PFSK-1 (cell line): ENCODE measurements at regions not wholly inside any gene's neighbourhood (a gene's known extent, or its start where the extent isn't known, plus 50 kb on each side); places are given as distances from the start of the nearest gene placed in this dataset.

Experiments
- FOXP2 ChIP-seq: optimal IDR thresholded peaks from 2 replicates; pipeline ENCODE3; 2011; ENCODE audit warnings: borderline replicate concordance, control low read depth, inconsistent platforms; ENCODE audit not compliant: insufficient read depth; ENCODE audit errors: extremely low read length, extremely low read depth
- POLR2AphosphoS5 ChIP-seq: IDR thresholded peaks from 2 replicates; pipeline ENCODE4 v1.6.1; 2012; ENCODE audit warnings: low read depth, mild to moderate bottlenecking, control low read depth, low read length, moderate library complexity
- REST ChIP-seq, 2 experiments: IDR thresholded peaks; 2 replicates each; pipeline versions ENCODE4 v1.6.1 to v1.8.0; 2011 to 2012; ENCODE audit warnings: low read depth in 2 of 2, low read length in 2 of 2, control low read depth in 1 of 2, inconsistent platforms in 1 of 2, mild to moderate bottlenecking in 1 of 2, moderate library complexity in 1 of 2; ENCODE audit not compliant: insufficient read depth in 1 of 2
- SIN3A ChIP-seq: IDR thresholded peaks from 2 replicates; pipeline ENCODE4 v1.6.1; 2012; ENCODE audit warnings: mild to moderate bottlenecking, low read length, moderate library complexity, borderline replicate concordance; ENCODE audit not compliant: insufficient read depth
- TAF1 ChIP-seq: IDR thresholded peaks from 2 replicates; pipeline ENCODE4 v1.6.1; 2012; ENCODE audit warnings: low read length, control low read depth, borderline replicate concordance; ENCODE audit not compliant: insufficient read depth

GRCh38 chr5:17878541-17878940, 244.3 kb downstream of the TAF11L14 start:
- TF ChIP-seq SIN3A: no peak
- TF ChIP-seq POLR2AphosphoS5: no peak
- no peak for TF ChIP-seq FOXP2
- no peak for TF ChIP-seq REST (IDR thresholded peaks at IDR 0.05; ENCODE audit: insufficient read depth in 1 of 2, low read depth in 2 of 2, low read length in 2 of 2)
- TF ChIP-seq TAF1: no peak

DNA sequence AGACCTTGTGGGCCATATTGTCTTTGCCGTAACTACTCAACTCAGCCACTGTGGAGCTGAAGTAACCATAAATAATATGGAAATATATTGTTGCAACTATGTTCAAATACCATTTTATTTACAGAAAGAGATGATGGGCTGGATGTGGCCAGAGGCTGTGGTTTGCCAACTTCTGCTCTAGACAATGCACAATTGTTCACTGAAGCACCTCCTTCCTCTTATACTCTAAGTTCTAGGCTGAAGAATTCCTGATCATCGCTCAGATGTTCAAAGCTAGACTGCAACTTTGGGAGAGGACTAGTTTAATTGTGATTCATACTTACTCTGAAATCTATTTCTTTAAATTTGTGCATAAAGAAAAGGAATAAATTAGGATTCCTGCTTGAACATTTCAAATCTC, 245.0 kb downstream of the TAF11L14 start:
- no peak for TF ChIP-seq SIN3A
- TF ChIP-seq FOXP2: no peak
- no peak for TF ChIP-seq POLR2AphosphoS5
- no peak for TF ChIP-seq REST (IDR thresholded peaks at IDR 0.05; ENCODE audit: insufficient read depth in 1 of 2, low read depth in 2 of 2, low read length in 2 of 2)
- no peak for TF ChIP-seq TAF1

GRCh38 chr5:17880869-17881268, 246.6 kb downstream of the TAF11L14 start:
- no peak for TF ChIP-seq TAF1
- no peak for TF ChIP-seq REST (IDR thresholded peaks at IDR 0.05; ENCODE audit: insufficient read depth in 1 of 2, low read depth in 2 of 2, low read length in 2 of 2)
- no peak for TF ChIP-seq POLR2AphosphoS5
- no peak for TF ChIP-seq FOXP2
- no peak for TF ChIP-seq SIN3A

DNA sequence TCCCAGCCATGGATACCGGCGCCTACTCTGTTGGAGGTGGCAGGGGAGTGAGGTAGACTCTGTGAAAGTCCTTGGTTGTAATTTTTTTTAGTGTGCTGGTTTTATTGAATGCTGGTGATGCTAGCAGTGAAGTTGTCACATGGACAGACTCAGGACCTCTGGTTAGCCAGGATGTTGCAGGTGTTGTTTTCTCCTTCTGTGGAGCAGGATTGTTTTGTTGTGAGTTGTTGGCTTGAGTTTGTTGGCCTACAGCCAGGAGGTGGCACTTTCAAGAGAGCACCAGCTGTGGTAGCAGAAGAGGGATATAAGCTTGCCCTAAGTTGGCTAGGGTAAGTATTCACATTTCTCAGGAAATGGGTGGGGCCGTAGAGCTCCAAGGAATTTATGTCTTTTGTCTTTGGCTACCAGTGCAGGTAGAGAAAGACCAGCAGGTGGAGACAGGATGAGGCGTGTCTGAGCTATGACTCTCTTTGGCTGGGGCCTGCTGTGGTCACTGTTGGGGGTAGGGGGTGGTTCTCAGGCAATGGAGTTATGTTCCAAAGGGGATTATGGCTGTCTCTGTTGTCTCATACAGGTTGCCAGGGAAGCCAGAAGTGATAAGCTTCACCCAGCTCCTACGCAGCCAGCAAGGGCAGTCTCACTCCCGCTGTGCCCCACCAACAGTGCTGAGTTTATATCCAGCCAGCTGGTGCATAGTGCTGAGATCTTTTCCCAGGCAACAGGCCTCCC, 248.7 kb downstream of the TAF11L14 start:
- TF ChIP-seq SIN3A (no peak), TAF1 (no peak), REST (IDR thresholded peaks at IDR 0.05; ENCODE audit: insufficient read depth in 1 of 2, low read depth in 2 of 2, low read length in 2 of 2) (no peak), POLR2AphosphoS5 (no peak), FOXP2 (no peak)

- TF ChIP-seq REST (IDR thresholded peaks at IDR 0.05; ENCODE audit: insufficient read depth in 1 of 2, low read depth in 2 of 2, low read length in 2 of 2): no peak
- no peak for TF ChIP-seq FOXP2
Measured at GRCh38 chr5:17888155-17888554, 253.9 kb downstream of the TAF11L14 start.
